ENCODE measurements at regions not wholly inside any gene's neighbourhood (a gene's known extent, or its start where the extent isn't known, plus 50 kb on each side); places are given as distances from the start of the nearest gene placed in this dataset.

DNA sequence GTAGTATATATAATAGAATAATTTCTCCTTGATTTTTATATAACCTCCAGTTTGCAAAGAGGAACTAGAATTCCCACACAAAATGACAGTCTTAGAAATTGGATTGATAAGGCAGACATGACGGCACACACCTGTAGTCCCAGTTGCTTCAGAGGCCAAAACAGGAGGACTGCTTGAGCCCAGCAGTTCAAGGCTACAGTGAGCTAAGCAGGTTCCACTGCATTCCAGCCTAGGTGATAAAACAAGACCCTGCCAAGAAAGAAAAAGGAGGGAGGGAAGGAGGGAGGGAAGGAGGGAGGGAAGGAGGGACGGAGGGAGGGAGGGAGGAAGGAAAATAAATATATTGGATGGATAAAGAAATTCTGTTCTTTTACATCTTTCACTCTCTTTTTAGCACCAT lies 77.6 kb upstream of the SASH1 start:
- DNase-seq, result no peak

DNA sequence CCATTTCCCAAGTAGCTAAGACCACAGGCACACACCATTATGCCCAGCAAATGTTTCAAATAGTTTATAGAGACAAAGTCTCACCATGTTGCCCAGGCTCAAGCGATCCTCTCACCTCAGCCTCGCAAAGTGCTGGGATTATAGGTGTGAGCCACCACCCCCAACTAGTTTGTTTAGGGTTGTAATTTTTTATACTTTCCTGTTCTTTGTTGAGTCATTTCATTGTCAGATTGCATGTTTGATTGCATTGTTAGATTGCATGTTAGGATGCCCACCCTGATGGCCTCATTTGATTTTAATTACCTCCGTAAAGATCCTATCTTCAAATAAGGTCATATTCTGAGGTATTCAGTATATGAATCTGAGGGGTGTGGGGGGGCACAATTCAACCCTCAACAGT lies 73.3 kb upstream of the SASH1 start:
- DNase-seq, result no peak

DNA sequence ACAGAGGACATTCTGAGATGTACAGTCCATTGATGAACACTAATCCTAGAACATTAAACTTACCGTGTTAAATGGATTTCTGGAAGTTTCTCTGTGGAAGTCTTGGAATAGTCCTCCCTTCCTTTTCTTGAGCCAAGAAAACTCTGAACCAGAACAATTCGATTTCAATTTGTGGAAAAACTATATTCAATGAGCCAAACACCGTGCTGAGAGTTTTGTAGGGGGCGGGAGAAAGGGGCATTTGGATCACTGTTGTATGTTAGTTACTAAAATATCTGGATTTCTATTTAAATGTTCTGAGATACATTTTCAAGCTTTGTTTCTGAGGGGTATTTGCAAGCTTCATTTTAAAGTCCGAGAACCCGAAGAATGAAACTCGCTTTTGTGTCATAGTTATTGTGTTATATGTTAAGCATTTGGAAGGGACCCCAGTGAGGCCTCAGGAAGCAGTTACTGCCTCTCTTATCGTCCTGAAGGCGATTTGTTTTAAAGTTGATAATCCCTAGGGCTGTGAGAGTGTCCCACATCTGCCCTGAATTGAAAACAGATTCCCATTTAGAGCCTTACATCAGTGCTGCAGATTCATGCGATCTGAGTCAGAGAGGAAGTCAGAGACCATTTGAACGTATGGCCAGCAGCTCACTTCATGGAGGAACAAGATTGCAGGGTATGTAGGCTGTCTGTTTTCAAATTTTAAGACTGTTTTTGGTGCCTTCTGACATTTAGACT lies 70.8 kb upstream of the SASH1 start:
- no peak for DNase-seq

DNA sequence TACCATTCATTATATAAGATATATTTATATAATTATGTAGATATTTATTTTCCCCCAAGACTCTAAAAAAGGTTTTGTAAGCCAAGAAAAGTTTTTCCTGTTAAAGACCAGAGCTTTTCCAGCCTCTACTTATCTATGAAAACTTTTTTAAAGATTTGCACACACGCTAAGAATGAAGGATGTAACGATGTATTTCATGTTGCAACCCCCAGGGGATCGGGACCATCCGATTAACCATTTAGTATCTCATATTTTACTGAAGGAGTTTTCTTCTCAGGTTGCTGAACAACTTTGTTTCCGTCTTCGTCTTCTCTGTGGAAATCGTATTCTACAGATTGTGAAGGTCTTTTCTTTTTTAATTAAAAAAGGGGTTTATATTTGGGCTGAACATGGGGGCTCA lies 70.0 kb upstream of the SASH1 start:
- DNase-seq, result no peak

DNA sequence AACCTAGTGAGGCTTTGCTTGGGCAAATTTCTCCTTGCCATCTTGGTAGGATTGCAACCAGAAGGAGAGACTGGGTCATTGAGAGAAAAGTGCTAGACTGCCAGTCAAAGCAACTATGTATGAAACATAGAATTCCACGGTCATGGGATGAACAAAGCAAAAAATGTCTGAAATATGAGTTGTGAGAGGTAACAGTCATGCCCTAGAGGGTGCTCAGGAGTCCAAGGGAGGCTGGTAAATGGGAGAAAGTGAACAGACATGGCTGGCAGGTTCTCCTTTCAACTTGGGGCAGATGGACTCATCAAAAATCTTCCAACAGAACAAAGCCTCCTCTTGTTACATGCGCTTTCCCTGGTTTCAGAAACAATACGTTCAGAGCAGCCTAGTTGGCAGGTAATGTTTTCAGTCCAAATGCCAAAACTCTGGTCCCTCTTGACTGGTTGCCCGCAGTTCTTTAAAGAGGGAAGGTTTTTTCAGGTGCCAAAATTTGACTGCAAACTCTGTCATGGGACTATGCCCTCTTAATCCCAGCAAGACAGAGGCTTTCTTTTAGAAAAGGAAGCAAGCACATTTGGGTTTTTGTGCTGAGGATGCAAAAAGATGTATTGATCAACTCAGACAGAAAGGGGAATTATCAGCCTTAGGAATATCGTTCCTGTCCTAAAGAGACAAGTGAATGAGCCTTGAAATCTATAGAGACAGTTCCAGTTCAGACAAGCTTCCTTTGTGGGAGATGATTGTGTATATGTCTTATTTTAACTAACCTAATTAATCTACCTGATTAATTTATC lies 68.5 kb upstream of the SASH1 start:
- no peak for DNase-seq

DNA sequence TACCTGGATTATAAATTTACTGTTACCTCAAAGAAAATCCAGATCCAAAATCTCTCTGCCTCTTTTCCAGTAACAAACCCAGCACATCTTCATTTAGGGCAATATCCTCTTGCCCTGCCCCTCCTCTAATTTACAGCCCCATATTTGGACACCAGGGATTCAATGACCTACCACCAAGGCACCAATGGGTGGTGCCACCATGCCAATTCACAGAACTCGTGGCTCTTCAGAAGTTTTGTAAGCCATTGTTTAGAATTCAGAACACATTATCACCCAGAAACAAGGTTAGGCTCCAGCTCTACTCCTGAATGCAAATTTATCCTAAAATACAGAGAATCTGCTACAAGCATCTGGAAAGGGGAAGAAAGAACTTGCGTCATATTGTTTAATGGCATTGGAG lies 67.8 kb upstream of the SASH1 start:
- no peak for DNase-seq

DNA sequence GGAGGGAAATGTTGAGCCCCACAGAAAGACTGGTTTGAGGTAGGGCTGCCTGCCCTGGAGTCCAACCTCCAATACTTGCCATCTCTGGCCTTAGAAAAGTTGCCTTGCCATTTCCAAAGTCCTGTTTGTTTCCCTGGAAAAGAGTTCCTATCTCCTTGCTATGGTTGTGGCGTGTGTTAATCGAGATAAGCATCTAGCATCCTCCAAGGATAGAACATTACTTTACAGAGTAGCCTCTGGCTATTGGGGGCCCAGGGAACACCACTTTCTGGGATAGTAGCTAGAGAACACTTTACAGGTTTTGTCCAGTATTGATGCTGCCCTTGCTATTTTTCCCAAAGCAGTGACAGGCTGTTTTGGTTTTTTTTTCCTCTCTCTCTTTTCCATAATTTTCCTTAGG lies 57.4 kb upstream of the SASH1 start:
- DNase-seq, result no peak

DNA sequence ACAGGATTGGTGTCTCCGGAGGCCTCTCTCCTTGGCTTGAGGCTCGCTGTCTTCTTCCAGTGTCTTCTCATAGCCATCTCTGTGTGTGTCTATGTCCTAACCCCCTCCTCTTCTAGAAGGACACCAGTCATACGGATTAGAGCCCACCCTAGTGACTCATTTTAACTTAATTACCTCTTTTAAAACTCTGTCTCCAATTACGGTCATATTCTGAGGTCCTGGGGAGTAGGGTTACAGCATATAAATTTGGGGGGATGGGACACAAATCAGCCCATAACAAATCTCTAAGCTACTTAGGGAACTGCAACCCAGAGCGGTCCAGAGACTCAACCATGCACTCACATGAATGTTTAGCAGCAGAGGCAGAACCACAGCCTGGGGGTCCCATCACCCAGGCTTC lies 56.1 kb upstream of the SASH1 start:
- no peak for DNase-seq

DNA sequence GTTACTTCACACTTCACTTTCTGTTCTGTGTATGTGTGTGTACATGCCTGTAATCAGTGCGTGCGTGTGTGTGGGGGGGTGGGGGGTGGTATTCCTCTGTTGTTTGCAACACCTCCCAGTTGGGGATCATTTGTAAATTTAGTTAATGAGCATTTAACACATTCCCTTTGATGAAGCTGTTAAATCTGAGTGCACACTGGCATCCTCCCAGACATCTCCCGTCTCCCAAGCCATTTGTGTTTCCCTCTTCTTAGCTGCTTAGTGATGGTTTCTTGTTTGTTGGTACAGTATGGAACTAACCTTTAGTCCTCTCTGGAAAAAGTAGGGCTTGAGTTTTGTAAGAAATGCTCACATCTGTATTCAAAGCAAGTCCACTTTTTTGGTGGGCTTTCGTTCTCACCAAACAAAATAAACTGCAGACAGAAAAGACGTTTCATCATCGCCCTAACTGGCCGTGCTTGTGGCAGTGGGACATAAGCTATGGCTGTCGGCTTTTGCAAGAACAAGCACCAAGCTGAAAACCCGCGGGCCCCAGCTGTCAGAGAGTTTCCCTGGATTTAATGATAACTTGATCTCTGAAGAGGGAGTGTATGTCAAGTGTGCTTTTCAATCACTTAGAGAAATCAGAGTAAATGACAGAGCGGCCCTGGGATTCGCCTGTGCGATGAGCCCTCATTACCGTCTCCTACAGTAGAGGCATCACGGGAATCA lies 54.9 kb upstream of the SASH1 start:
- DNase-seq, result no peak

DNA sequence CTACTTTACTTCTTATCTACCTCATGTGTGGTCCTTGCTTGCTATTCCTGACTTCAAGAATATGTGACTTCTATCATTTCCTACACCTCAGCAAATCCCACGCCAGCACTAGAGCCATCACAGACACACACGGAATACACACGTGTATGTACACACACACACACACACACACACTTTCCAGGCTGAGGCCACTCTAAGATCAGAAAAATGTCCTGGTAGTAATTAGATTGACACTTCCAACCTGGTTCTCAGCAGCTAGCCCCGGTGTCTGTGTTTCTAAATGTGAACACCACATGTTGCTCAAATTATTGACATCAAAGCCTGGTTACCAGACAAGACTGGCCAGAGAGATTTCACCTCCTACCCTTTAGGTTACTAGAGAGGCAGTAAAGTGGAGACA lies 54.1 kb upstream of the SASH1 start:
- no peak for DNase-seq

DNA sequence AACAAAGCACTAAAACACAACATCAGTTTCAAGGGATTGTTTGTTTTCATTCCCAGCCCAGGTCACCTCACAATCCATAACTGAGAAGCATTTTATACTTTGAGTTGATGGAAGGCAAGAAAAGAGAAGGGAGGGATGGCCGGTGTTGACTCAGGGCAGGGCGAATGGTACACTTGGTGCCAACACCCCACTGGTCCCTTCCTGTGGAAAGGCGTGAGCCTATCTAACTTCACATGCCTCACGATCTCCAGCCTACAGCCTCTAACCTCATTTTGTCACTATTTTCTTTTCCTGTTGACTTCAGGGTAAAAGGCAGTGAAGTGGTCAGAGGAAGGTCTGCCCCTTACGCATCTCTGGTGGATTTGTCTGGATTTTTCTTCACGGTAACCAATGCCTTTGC lies 53.5 kb upstream of the SASH1 start:
- no peak for DNase-seq

DNA sequence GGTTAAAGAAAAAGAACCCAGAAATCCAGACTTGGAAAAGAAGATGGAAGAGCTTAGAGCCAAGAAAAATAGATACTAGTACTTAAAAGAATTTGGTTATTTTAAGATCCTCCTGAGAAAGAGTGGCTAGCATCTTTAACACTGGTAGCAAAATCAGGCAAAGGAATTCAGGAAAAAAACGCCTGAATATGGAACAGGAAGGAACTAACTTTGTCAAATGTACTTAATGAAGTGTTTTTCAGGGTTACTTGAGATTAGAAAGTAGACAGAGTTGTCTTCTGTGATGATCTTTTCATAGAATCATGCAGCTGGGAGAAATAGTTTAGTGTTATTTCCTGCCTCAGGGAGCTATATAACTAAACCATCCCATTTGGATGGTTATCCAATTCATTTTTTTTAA lies 50.8 kb upstream of the SASH1 start:
- DNase-seq, result no peak
